GM18511 (cell line): ENCODE measurements at regions not wholly inside any gene's neighbourhood (a gene's known extent, or its start where the extent isn't known, plus 50 kb on each side); places are given as distances from the start of the nearest gene placed in this dataset.

ENCODE experiments used
- ATAC-seq: cut with Tn5 transposase; IDR thresholded peaks from one replicate; pipeline ENCODE4 v1.9.1; 2021; ENCODE audit warnings: mild to moderate bottlenecking, moderate library complexity; ENCODE audit not compliant: unreplicated experiment

GRCh38 chr15:47383102-47383501 lies 334.2 kb upstream of the SEMA6D start:
- ATAC-seq, result no peak

- no peak for ATAC-seq
These were observed 333.5 kb upstream of the SEMA6D start for GRCh38 chr15:47383801-47384200.

- ATAC-seq, result no peak
These were observed 333.0 kb upstream of the SEMA6D start for GRCh38 chr15:47384341-47384740.

GRCh38 chr15:47384776-47385175 lies 332.5 kb upstream of the SEMA6D start:
- no peak for ATAC-seq

GRCh38 chr15:47386459-47386858 lies 330.8 kb upstream of the SEMA6D start:
- ATAC-seq, result no peak

- ATAC-seq, result no peak
These were observed 329.0 kb upstream of the SEMA6D start for GRCh38 chr15:47388299-47388698.

- no peak for ATAC-seq
These were observed 327.0 kb upstream of the SEMA6D start for GRCh38 chr15:47390208-47390765.

- ATAC-seq, result no peak
These were observed 323.0 kb upstream of the SEMA6D start for GRCh38 chr15:47394286-47394809.

GRCh38 chr15:47395076-47395475 lies 322.2 kb upstream of the SEMA6D start:
- no peak for ATAC-seq

- no peak for ATAC-seq
These were observed 319.6 kb upstream of the SEMA6D start for GRCh38 chr15:47397655-47398054.

- ATAC-seq, result no peak
These were observed 319.2 kb upstream of the SEMA6D start for GRCh38 chr15:47398132-47398531.

GRCh38 chr15:47398594-47398993 lies 318.7 kb upstream of the SEMA6D start:
- ATAC-seq, result no peak

- ATAC-seq, result no peak
These were observed 318.2 kb upstream of the SEMA6D start for GRCh38 chr15:47399100-47399499.

- ATAC-seq, result no peak
These were observed 316.7 kb upstream of the SEMA6D start for GRCh38 chr15:47400603-47401002.

- no peak for ATAC-seq
These were observed 315.9 kb upstream of the SEMA6D start for GRCh38 chr15:47401427-47401826.

- no peak for ATAC-seq
These were observed 314.5 kb upstream of the SEMA6D start for GRCh38 chr15:47402829-47403228.

GRCh38 chr15:47404877-47405276 lies 312.4 kb upstream of the SEMA6D start:
- ATAC-seq, result no peak

- no peak for ATAC-seq
These were observed 311.7 kb upstream of the SEMA6D start for GRCh38 chr15:47405365-47406162.

- no peak for ATAC-seq
These were observed 309.6 kb upstream of the SEMA6D start for GRCh38 chr15:47407692-47408091.

- no peak for ATAC-seq
These were observed 308.3 kb upstream of the SEMA6D start for GRCh38 chr15:47409038-47409437.

- no peak for ATAC-seq
These were observed 307.7 kb upstream of the SEMA6D start for GRCh38 chr15:47409600-47409999.

- ATAC-seq, result no peak
These were observed 307.1 kb upstream of the SEMA6D start for GRCh38 chr15:47410247-47410646.
